GM10847 (cell line): ENCODE measurements at regions not wholly inside any gene's neighbourhood (a gene's known extent, or its start where the extent isn't known, plus 50 kb on each side); places are given as distances from the start of the nearest gene placed in this dataset.

ENCODE experiments used
- POLR2A ChIP-seq: IDR thresholded peaks from 2 replicates; pipeline ENCODE4 v1.6.1; 2011; ENCODE audit not compliant: insufficient read length; ENCODE audit errors: extremely low read depth

DNA sequence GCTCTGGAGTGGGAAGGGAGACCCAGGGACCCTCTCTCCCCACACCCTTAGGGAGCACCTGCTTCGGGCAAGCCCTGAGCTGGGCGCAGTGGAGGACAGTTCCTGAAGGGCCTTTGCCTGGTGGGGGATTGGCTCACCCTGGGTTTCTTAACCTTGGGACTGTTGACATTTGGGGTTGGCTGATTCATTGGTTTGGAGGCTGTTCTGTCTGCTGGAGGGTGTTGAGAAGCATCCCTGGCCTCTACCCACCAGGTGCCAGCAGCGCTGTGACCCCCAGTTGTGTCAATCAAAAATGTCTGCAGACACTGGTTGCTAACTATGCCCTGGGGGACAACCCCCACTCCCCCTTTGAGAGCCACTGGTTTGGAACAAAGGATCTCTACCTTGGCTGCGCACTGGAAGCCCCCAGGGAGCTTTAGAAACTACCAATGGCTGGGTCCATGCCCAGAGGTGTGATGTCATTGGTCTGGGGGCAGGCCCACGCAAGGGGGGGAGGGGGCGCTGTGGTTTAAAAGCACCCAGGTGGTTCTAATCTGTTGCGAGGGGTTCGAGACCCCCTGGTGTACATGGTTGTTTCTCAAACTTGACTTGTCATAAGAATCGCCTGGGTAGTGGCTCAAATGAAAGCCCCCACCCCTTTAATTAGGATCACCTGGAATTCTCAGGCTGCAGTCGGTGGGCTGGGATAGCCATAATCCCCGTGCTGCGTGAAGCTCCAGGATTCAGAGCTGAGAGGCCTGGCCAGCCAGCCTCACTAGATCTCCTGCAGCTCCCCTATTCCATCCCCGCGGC is 151.9 kb upstream of the GSE1 start:
- TF ChIP-seq POLR2A, result no peak

DNA sequence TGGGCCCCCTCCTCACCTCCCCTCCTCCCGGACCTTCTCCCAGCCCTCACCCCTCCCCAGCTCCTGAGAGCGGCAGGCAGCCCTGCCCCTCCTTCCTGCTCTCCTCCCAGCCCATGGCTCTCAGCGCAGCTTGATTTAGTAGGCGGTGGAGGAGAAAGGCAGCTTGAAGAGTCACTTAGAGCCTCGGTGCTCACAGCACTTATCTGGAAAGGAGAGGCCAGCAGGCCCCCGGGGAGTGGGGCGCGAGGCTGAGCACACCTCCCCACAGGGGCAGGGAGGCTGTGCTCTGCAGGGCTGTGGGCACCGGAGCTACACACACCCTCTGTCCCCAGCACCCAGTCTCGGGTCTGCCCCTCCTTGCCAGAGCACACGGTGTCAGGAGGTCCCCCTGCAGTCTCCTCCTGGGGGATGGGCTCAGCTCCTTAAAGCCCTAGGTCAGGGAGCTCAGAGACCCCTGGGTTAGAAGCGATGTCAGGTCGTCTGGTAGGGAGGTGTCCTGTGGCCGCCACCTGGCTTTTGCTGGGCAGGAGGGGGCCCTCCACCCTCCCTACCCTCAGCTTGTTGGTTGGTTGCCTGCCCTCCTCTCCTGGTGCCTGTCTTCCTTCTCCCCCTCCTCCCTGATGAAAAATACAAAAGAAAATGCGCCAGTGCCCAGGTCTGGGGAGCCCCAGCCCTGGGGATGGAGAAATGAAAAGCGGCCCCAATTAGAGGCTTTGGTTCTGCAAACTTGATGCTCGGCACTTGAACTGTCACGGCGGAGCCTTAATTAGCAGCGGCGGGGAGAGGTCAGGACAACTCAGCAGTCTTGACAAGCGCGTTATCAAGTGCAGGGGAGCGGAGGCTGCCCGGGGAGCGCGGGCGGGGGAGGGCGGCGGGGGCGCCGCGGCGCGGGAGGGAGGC is 151.1 kb upstream of the GSE1 start:
- TF ChIP-seq POLR2A, result no peak

DNA sequence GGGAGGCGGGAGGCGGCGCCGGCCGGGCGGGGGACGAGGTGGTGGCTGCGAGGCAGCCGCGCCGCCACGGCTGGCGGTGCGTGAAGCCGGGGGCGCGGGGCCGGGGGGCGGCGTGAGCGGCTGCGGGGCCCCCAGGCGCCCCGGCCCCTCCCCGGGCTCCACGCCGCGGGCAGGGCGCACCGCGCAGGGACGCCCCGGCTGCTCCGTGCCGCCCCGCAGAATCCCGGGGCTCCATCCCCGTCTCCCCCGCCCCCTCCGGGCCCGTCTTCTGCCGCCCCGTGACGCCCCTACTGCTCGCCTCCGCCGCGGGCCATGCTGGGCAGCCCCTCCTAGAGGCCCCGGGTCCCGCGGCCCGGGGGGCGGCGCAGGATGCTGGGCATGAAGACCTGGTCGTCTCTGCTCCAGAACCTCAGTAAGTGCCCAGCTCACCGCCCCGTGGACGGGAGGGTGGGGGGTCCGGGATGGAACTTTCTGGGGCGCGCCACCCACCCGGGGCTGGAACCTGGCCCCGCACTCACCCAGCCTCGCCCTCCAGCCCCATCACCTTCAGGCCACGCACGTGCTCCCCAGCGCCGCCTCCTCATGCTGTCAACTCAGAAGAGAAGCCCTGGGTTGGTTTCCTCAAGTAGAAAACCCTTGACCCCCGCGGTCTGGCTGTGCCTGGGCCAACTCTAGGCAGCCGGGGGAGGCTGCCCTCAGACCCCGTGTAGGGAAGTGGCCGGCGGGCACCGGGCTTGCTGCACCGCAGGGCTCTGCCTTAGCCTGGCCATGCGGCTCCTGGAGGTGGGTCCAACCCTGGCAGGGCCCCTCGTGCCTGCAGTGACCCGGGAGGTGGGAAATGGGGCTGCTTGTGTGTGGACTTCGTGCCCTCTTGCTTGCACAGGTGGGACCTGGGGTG is 150.2 kb upstream of the GSE1 start:
- TF ChIP-seq POLR2A, result no peak

DNA sequence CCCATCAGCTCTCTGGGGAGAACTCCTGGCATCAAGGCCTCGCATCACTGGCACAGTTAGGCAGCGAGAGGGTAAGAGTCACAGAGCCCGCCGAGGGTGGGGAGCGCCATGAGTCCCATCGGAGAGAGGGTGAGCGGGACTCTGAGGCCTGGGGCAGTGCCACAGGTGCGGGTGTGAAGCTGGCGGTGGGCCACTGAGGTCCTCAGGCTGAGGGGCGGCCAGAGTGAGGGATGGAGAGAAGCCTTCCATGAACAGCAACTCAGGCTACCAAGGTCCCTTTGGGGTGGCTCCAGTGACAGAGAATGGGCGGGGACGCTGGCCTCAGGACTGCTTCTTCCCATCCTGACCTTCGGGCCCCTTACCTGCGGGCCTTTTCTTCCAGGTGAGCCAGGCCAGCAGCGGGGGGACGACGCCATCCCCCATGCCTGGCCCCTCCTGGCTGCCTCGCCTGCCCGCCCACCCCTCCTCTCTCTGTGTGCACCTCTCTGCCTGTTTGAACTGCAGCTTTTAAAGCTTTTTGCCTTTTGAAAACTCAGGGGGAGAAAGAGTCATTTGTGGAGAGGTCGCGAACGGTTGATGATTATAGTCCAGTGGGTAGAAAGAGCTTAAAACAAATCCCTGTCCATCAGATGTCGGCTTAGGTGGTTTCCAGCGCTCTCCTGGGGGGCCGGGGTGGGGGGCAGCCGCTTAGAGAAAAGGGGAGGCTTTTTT is 149.3 kb upstream of the GSE1 start:
- no peak for TF ChIP-seq POLR2A

DNA sequence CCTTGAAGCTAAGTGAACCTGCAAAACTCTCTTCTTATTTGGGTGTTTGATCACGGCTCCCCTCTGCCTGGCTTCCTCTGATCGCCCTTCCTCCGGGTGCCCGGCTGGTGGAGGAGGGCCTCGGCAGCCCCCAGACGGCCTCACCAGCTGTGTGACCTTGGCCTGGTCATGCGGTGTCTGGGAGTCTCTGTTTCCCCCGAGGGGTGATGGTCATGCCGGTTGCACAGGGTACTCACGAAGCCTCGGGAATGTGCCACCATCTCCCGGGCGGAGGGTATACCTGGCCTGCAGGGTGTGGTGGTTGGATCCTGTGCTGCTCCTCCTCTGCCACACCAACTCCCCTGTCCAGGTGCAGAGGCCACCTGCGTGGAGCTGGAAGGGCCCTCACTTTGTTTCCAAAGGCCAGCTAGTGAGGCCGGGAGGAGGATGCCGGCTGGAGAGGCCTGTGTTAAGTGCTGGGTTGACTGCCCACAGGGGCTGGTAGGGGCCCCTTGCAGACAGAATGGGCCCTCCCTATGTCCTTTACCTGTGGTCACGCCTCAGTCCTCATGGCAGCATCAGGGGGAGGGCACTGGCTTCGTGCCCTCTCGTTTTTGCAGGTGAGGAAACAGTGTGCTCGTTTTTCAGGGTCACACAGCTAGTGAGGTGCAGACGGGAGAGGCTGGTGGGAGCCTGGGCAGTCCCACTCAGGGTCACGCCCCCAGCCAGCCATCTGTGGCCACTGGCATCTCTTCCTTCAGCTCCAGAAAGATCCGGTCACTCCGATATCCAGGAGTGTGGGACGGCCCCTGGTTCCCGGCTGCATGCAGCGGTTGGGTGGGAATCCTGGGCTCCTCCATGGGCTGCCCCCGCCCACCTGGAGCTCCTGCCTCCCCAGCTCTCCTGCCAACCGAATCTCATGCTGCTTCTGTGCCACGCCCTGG is 148.5 kb upstream of the GSE1 start:
- TF ChIP-seq POLR2A, result no peak

DNA sequence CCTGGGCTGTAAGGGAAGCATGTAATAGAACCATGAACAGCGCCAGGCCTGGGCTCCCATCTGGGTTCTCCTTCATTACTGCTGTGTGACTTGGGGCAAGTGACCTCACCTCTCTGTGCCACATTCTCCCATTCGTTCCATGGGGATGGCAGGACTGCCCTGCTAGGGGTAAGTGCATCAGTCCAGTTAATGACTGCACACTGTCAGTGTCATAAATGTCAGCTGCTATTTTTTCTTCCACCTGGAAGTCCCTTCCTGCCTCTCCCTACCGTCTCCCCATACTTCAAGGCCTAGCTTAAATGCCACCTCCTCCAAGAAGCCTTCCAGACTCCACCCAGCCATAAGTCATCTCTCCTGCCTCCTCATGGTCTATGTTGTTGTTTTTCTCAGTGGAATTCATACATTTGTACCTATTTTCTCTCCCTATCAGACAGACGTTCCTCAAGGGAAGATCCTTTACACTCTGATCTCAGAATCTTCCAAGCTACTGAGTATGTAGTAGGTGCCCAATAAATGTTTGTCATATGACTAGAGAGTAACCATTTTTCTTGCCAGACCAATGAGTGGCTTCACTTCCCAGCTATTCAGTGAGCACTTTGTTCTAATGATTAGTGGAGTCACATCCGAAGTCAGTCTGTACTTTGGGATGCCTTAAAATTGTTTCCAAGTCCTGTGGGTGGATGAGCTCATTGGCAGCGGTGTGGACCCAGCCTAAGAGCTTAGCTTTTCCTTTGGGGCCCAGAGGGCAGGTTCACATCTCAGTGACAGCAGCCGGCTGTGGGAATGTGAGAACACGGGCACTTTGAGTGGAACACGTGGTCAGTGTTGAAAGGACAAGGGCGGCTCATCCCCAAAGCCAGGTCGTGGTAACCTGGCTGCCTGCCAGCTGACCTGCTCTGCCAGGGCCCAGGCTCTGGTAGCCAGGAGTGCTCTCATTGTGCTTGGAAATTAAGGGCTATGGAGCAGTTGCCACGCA is 147.5 kb upstream of the GSE1 start:
- TF ChIP-seq POLR2A, result no peak

DNA sequence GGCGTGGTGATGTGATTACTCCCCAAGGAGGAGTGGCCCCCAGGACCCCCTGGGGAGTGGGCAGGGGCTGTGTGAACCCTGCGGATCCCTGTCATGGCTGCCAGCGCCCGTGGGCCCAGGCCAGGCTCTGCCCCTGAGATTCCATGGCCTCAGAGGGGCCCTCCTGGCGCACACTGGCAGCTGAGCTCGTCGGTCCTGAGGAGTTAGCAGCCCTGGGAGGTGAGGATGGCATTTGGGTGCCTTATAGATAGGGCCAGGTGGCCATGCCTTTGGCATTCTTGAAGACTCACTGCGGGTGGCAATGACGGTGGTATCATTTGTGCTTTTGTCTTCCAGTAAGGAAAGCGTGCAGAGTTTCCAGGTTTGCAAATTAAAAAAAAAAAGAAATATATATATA is 146.8 kb upstream of the GSE1 start:
- no peak for TF ChIP-seq POLR2A

DNA sequence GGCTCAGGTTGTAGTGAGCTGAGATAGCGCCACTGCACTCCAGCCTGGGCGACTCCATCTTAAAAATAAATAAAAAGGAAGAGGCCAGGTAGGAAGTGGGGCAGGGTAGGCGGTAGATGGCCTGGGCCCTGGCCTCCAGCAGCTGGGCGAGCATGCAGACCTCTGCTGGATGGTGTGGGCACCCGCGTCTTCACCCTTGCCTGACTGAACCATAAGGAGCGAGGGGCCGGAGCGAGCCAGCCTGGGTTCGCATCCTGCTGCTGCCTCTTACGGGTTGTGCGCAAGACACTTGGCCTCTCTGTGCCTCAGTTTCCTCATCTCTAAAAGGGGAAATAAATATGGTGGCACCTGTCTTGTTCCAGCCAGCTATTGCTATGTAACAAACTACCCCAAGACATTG is 146.1 kb upstream of the GSE1 start:
- no peak for TF ChIP-seq POLR2A

DNA sequence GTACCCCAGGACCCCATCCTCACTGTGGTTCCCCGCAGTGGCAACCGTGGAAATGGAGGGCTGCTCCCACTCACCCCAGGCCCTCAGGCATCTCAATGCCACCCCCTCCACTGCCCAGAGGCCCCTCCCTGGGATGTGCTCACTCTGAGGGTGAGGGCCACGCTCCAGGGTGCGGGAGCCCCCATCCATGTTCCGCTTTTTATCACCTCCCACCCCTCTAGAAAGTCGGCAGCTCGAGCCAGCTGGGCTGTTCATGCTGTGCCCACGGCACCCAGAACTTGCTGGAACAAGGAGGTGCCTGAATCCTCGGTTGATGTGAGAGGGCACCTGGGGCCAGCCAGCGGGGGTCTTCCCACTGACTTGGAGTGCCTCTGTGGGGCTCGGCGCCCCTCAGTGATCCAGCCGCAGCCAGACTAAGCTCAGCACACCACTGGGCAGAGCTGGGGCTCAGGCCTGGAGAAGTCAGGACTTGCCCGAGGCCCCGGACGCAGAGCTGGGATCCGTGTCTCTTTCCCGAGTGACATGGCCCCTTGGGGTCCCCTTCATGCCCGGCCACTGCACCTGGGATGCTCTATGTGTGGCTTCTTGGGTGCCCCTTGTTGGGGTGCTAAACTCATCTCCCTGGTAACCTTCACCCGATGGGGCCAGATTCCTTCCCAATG is 143.1 kb upstream of the GSE1 start:
- TF ChIP-seq POLR2A, result no peak

DNA sequence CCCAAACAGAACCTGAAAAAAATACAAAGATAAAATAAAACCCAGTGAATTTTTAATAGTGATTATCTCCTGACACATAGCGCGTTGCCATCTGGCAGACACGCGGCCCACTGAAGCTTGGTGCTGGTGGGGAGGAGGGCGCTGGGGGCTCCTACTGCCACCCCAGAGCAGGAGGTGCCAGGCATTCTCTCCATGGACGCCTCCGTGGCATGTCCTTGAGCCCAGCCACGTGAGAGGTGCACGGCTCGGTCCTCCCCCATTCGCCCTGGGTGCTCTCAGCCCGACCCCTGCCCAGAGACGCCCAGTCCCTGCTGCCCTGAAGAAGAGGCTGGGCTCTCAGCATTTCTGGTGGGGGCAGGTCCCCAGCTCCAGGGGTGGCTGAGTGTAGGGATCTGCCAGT is 142.2 kb upstream of the GSE1 start:
- no peak for TF ChIP-seq POLR2A

DNA sequence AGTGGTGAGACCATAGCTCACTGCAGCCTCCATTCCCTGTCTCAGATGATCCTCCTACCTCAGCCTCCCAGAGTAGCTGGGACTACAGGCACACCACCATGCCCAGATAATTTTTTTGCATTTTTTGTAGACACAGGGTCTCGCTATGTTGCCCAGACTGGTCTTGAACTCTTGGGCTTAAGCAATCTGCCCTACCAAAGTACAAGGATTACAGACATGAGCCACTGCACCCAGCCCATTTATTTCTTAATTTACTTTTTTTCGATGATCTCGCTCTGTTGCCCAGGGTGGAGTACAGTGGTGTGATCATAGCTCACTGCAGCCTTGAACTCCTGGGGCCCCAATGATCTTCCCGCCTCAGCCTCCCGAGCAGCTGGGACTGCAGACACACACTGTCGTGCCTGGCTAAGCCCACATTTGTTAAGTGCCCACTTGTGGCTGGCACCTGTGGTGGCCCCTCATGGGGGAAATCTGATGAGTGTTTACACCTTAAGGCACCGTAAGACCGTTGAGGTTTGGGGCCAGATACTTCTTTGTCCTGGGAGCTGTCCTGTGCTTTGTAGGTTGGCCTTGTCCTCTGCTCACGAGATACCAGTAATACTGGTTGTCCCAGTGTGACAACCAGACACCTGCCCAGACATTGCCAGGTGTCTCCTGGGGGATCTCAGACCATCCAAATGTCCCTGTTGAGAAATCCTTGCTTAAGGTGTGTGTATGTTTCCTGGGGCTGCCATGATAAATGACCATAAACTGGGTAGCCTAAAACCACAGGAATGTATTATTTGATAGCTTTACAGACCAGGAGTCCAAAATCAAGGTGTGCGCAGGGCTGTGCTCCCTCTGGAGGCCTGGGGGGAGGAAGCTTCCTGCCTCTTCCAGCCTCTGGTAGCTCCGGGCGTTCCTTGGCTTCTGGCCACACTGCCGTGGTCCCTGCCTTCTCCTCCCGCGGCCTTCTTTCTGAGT is 141.4 kb upstream of the GSE1 start:
- TF ChIP-seq POLR2A, result no peak
